ENCODE measurements at regions not wholly inside any gene's neighbourhood (a gene's known extent, or its start where the extent isn't known, plus 50 kb on each side); places are given as distances from the start of the nearest gene placed in this dataset.

DNA sequence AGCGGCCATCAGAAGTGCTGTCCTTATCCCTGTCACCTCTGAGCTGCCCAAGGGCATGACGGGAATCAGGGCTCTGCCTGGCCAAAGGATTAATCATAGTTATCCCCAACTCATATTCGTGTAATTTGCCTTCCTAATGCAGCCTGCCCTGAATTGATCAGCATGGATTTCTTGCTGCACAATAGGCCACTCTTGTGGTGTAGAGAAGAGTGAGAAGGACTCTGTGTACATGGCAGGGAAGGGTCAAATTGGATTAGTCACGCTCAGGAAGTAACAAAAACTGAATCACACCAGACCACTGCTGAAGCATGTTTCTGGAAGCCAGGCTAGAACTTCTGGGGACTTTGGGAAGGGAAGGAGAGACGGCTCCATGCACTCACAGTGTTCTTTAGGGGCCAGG, 227.0 kb downstream of the BUB3 start:
- TF ChIP-seq, protein P1, sequence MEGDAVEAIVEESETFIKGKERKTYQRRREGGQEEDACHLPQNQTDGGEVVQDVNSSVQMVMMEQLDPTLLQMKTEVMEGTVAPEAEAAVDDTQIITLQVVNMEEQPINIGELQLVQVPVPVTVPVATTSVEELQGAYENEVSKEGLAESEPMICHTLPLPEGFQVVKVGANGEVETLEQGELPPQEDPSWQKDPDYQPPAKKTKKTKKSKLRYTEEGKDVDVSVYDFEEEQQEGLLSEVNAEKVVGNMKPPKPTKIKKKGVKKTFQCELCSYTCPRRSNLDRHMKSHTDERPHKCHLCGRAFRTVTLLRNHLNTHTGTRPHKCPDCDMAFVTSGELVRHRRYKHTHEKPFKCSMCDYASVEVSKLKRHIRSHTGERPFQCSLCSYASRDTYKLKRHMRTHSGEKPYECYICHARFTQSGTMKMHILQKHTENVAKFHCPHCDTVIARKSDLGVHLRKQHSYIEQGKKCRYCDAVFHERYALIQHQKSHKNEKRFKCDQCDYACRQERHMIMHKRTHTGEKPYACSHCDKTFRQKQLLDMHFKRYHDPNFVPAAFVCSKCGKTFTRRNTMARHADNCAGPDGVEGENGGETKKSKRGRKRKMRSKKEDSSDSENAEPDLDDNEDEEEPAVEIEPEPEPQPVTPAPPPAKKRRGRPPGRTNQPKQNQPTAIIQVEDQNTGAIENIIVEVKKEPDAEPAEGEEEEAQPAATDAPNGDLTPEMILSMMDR (IDR thresholded peaks at IDR 0.05): no peak
- ATAC-seq (ENCODE audit: low FRiP score) (no peak), DNase-seq (ENCODE audit: low spot score) (no peak)

DNA sequence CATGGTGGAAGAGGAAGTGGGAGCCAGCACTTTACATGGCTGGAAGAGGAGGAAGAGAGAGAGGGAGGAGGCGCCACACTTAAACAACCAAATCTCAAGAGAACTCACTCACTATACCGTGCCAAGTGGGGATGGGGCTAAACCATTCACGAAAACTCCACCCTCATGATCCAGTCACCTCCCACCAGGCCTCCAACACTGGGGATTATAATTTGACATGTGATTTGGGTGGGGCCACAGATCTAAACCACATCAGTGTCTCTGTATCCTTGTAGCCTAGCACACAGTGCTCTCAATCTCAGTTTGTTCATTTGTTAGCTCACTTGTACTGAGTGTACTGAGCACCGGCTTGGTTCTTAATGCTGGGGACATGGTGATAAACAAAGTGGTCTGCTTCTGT, 228.3 kb downstream of the BUB3 start:
- TF ChIP-seq, protein P1 (IDR thresholded peaks at IDR 0.05): no peak
- no peak for DNase-seq (ENCODE audit: low spot score)
- no peak for ATAC-seq (ENCODE audit: low FRiP score)

- DNase-seq (ENCODE audit: low spot score): no peak
- TF ChIP-seq, protein P1 (IDR thresholded peaks at IDR 0.05): no peak
- no peak for ATAC-seq (ENCODE audit: low FRiP score)
Measured at GRCh38 chr10:123385508-123386080, 231.4 kb downstream of the BUB3 start.

DNA sequence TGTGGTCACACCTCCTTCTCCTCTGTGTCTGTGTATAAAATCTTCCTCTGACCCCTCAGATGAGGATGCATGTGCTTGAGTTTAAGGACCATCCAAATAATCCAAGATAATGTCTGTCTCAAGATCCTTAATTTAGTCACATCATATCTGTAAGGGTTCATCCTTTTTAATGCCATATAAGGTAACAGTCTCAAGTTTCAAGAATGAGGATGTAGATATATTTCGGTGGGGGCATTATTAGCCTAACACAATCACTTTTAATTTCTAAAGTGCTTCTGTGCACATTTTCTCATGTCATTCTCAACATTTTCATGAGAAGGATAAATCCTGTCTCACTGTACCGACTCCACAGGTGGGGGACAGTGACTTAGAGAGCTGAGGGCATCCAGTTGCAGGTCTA, 235.3 kb downstream of the BUB3 start:
- no peak for DNase-seq (ENCODE audit: low spot score)
- TF ChIP-seq, protein P1 (IDR thresholded peaks at IDR 0.05): no peak
- no peak for ATAC-seq (ENCODE audit: low FRiP score)

DNA sequence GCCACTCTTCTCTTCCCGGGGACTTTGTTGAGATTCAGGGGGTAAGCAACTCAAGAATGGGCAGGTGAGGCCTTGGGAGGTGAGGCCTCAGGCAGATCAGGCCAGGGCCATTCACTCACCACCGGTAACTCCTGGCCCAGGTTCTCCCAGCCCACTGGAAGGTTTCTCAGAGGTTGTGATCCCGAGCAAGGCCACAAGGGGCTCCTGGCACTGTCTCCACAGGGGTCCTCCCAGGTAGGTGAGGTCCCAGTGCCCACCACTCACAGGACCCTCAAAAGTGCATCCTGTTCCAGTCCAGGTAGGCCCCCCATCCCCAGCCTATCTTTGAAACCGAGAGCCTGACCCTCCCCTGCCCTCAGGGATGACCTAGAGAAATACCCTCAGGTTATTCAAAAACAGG, 236.1 kb downstream of the BUB3 start:
- TF ChIP-seq, protein P1 (IDR thresholded peaks at IDR 0.05): no peak
- ATAC-seq (ENCODE audit: low FRiP score): no peak
- DNase-seq (ENCODE audit: low spot score): no peak

DNA sequence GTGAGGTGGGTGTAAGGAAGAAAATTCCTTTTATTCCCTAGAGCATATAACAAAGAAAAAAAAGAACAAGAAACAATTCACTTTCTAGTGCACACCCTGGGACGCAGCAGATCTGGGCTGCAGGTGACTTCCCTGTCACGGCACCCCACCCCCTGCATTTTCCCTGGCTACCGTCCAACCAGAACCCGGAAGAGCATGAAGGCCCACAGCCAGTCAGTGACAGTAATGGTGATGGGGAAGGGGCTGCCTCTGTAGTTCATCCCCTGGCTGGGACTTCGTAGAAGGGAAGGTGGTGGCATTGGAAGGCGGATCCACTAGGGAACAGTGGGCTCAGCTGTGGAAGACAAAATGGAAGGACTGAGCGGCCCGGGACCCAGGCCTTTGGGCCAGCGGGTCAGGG, 236.7 kb downstream of the BUB3 start:
- ATAC-seq (ENCODE audit: low FRiP score) (no peak), DNase-seq (ENCODE audit: low spot score) (no peak)
- TF ChIP-seq, protein P1 (IDR thresholded peaks at IDR 0.05): no peak

- DNase-seq (ENCODE audit: low spot score): no peak
- TF ChIP-seq, protein P1 (IDR thresholded peaks at IDR 0.05): no peak
- no peak for ATAC-seq (ENCODE audit: low FRiP score)
Measured at GRCh38 chr10:123391275-123392028, 237.2 kb downstream of the BUB3 start.

Measured in omental fat pad (tissue), 3 donors.